NB4 (cell line): ENCODE measurements at regions not wholly inside any gene's neighbourhood (a gene's known extent, or its start where the extent isn't known, plus 50 kb on each side); places are given as distances from the start of the nearest gene placed in this dataset.

Experiments
- MYC ChIP-seq: IDR thresholded peaks from 2 replicates; pipeline ENCODE4 v1.6.1; 2011; ENCODE audit warnings: low read depth, low read length
- POLR2A ChIP-seq: IDR thresholded peaks from 2 replicates; pipeline ENCODE4 v1.6.1; 2011; ENCODE audit warnings: mild to moderate bottlenecking; ENCODE audit not compliant: insufficient read length; ENCODE audit errors: extremely low read depth
- TF ChIP-seq, protein P1 (sequence below): IDR thresholded peaks from one replicate; pipeline ENCODE4 v1.5.1; 2012; ENCODE audit warnings: low read depth, low read length
- TF ChIP-seq, protein P2 (sequence below): IDR thresholded peaks from 2 replicates; pipeline ENCODE4 v1.6.1; 2011; ENCODE audit warnings: low read depth, low read length

- TF ChIP-seq, protein P1, sequence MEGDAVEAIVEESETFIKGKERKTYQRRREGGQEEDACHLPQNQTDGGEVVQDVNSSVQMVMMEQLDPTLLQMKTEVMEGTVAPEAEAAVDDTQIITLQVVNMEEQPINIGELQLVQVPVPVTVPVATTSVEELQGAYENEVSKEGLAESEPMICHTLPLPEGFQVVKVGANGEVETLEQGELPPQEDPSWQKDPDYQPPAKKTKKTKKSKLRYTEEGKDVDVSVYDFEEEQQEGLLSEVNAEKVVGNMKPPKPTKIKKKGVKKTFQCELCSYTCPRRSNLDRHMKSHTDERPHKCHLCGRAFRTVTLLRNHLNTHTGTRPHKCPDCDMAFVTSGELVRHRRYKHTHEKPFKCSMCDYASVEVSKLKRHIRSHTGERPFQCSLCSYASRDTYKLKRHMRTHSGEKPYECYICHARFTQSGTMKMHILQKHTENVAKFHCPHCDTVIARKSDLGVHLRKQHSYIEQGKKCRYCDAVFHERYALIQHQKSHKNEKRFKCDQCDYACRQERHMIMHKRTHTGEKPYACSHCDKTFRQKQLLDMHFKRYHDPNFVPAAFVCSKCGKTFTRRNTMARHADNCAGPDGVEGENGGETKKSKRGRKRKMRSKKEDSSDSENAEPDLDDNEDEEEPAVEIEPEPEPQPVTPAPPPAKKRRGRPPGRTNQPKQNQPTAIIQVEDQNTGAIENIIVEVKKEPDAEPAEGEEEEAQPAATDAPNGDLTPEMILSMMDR = no peak
- TF ChIP-seq MYC (no peak), POLR2A (no peak)
- TF ChIP-seq, protein P2, sequence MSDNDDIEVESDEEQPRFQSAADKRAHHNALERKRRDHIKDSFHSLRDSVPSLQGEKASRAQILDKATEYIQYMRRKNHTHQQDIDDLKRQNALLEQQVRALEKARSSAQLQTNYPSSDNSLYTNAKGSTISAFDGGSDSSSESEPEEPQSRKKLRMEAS = no peak
Observed at GRCh38 chr4:31190671-31191070, 470.5 kb downstream of the PCDH7 start.
